Renal cortical epithelial cell (primary cell): ENCODE measurements at regions not wholly inside any gene's neighbourhood (a gene's known extent, or its start where the extent isn't known, plus 50 kb on each side); places are given as distances from the start of the nearest gene placed in this dataset.
"Not testable (repeated sequence)": the region's sequence is repeated elsewhere in the genome, so short reads cannot be mapped to it uniquely, and the experiment has no call there.

ENCODE experiments used
- DNase-seq: peaks from one replicate; pipeline ENCODE4 v3.0.0-alpha.2; 2011; ENCODE audit warnings: low read depth

DNA sequence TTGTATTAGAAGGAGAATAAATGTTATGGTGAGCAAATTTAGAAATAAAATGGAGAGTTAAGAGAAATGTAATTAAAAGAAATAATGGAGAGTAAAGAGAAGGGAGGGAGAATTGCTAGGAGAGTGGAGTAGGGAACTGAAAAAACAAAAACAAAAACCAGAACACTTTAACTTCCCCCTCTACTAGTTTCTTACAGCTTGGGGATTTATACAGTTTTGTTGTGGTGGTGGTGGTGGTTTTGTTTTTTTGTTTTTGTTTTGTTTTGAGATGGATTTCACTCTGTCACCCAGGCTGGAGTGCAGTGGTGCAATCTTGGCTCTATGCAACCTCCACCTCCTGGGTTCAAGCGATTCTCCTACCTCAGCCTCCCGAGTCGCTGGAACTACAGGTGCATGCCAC lies 322.4 kb downstream of the TMEM167A start:
- no peak for DNase-seq

DNA sequence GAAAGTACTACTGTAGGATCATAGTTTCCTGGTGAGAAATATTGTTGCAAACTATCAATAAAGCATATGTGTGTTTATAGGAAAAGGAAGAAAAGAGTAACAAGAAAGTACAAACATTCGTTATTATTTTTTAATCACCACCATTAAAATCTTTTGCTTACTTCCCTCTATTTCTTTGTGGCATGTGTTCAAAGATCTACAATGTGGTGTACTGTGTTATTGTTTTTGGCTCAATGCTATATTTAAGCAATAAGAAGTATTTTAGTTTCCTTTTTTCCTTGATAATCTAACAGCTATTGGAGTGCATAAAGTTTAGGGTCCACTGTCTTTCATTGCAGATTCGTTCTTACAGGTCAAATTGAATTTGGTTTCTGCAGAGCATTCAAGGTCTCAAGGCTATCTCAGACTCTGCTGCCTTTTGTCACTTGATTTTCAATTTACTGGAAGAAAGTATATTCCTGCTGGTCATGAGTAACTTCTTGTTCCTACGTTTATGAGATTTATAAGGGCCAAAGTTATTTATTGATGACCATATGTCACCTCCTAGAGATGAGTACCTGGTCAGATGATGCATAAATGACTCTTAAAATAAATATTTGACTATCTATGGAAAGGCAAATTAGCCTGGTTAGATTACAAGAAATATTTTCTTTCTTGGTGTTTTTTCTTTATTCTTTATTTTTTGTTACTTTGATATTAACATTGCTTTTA lies 323.0 kb downstream of the TMEM167A start:
- DNase-seq: no peak

DNA sequence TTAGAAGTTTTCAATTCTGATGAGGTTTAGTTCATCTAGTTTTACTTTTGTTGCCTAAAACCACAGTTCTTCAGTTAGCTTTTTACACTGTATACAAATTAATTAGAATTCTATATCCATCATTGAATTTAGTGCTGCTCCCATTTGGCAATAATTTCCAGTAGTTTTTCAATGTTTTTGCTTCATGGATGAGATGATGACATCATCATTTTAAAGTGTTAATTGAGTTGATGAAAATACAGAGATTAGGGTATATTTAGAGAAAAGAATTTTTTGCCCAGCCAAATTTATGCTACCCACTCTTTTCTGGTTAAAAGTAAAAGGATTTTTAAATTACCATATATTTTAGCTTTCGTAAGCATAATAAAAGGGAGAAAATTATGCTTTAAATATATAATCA lies 323.8 kb downstream of the TMEM167A start:
- DNase-seq: no peak

DNA sequence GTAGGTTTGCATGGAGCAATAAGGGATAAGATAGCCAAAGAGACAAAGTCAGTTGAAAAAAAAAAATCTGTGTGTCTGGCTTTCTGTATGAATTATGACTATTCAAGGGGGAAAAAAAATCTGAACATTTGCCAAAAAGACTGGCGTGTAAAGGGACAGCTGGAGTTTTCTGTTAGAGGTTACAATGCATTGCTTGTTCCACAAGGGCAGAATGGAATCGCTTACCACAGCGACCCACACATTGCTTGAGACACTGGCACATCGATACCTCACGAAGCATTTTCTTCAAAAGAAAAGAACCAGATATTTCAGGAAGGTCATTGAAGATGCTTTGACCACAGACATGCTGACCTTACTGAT lies 327.8 kb downstream of the TMEM167A start:
- no peak for DNase-seq

DNA sequence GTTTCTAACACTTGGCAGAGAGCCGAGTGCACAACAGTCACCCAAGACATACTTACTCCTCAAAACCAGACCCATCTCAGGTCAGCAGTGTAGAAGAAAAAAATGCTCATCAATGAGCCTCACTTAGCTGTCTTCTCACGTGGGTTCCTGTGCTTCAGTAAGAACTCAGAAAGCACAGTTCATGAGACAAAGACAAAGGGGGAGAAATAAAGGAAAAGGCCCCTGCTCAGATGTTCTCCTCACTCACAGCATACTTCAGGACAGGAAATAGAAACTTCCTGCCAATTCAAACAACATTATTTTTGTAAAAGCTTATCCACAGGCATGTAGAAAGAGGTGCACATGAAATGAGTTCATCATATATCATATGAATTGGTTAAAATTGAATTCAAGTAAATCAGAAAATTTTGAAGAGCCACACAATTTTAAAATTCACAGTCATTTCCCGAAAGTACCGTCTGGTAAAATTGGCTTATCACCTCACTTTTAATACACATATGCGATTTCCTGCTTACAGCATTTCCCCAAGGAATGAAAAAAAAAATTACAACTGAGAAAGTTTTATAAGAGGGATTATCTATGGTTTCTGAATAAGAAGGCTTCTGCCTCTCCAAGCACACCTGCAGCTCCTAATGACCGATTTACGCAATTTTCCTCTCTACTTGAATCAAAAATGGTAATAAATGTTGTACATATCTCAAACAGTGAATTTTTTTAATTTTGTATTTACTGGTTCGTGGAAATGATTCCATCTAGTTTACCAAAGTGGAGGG lies 328.3 kb downstream of the TMEM167A start:
- DNase-seq: no peak

DNA sequence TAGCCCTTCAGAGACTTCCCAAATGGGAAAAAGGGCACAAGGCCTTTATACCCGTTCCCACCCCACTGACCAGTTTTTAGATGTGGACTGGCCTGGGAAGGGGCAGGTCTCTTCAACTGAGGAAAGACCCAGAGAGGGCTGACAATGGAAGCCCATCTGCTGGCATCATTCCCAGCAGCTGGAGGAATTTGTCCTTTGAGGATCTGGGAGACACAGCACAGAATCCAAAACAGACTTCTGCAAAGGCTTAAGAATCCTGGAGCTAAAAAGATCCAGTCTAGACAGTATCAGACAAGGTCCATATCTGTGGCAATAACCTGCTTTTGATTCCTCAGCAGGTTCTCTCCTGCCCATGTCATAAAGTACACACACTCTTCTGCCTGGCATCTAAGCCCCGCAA lies 329.2 kb downstream of the TMEM167A start:
- DNase-seq: no peak

DNA sequence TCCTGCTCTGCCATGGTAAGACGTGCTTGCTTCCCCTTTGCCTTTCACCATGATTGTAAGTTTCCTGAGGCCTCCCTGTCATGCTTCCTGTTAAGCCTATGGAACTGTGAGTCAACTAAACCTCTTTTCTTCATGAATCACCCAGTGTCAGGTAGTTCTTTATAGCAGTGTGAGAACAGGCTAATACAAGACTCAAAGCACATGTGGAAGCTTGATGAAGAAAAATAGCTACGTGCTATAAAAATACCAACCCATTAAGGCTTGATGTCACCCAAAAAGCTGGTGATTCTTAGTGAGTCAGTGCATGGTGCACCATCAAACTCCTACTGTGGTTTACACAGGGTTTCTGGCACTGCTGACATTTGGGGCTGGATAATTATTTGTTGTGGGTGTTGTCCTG lies 332.2 kb downstream of the TMEM167A start:
- DNase-seq: no peak

DNA sequence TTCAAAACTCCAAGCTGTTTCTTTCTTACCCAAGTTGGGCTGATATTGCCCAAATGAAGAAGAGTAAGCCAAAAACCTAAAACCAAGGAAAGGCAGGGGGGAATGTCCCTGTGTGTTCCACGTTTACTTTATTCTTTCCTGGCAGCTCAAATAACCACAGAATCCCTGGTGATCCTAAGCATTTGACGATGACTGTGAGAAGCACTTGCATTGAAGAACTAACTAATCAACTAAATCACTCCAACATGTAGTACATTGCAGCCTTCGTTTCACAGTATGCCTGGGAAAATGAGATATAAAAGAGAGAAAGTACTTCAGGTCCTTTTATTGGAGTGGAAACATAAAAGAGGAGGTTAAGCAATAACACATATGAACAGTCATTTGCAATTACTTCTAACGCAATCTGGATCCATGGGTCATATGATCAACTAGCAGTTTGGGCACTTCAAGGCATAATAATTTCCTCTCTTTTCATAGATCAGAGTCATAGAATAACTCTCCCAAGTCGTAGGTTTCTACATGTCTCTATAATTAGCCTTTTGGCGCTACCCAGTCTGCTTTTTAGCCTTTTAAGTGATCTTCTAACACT lies 338.4 kb downstream of the TMEM167A start:
- no peak for DNase-seq

DNA sequence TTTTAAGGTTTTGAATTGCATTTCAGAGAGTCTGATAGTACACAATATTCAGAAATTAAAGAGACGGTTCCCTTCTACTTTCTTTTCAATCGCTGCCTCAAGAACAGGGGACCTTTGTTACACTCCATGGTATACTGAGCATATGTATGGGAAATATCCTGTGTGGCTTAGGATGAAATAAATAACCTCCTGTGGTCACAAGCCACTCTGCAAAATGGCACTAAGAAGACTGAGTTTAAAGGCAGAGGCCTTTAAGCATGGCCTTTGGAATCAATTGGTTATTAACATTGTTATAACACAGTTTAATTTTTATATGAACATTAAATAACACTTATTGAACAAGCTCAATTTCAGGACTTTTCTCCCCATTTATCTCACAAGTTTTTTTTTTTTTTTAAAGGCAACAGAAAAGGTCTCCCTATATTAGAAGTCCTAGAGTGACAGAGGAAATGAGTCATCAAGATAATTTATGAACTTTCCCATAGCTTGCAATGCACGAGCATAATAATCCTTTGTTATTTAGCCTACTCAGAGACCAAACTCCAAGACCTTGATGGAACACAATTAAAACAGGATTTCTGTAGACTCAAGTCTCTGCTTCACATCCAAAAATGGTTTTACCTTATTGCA lies 341.9 kb downstream of the TMEM167A start:
- peak; percentile 78 for DNase-seq

DNA sequence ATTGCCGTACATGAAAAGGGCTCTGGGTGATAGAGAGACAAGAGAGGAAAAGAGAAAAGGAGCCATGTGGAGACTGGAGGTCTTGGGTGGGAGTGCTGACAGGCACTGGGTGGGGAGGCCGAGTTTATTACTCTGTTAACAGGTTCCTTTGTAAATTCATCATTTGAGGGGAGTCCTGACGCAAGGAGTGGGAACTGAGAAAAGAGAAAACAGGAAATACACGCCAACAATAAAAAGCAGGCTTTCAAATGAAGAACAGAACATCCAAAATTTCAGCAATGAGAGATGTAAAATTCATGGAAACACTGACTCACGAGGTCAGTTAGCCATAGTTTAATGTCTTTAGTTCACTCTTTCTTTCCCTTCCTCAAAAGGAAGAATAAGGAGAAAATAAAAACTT lies 342.8 kb downstream of the TMEM167A start:
- DNase-seq: no peak

DNA sequence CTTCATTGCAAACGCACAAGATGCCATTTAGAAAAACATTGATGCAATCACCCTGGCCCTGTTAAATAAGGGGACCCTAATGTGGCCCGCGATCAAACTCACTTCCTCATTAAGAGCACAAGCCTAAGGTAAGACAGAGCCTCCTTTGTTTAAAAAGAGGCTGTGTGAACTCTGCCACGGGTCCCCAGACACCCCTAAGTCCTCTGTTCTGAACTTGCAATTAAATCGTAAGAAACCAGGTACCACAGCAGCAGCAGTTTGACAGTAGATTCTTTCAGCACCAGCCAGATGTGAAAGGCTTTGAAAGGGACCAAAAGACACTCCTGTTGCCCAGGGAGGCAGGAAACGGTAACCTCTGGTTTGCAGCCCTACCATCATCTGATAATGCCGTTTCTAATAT lies 346.3 kb downstream of the TMEM167A start:
- DNase-seq: no peak

DNA sequence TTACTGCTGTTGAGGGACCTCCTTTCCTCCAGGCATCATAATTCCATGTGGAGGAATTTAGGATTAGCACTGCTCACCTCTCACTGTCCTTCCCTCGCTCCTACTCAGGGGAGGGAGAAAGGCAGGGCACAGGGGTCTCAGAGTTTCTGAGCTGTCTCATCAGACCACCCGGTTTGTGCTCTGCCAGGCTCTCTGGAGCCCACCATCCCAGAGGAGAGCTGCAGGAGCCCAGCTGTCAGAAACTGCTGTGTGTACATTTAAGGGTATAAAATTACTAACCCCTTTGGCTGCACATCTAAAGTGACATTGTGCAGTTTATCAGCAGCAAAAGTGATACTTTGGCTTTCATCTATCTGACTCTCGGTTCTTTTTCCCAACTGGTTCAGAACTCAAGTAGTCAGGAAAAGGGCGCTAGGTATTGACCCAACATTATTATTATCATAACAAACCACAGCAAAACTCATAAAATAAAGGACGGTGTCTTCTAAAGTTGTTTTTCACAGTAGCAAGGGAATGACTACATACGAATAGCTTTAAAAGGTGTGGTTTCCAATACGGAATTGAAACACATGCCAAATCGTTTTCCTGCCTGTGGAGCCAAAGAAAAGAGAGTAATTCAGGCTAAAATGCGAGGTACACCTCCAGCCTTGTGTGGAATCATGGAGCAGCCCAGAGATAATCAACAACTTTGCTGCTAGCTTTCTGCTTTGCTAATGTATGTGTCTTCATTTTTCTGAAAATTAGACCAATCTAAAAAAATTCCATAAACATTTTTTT lies 348.1 kb downstream of the TMEM167A start:
- no peak for DNase-seq

DNA sequence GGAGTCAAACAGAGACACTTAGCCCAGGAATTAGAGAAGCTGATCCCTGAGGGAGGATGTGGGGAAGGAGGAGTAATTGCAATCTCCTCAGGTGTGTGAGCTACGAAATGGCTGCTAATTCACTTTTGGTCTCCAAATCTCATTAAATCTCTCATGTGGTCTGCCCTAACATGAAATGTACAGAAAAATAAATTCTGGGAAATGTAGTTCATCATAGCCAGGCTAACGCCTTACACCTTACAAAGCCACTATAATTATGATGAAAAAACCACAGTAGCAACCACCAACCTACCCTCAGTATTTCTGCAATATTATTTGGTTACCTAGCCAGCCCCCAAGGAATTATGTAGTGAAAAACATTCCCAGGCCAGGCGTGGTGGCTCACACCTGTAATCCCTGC lies 354.0 kb downstream of the TMEM167A start:
- DNase-seq: no peak

DNA sequence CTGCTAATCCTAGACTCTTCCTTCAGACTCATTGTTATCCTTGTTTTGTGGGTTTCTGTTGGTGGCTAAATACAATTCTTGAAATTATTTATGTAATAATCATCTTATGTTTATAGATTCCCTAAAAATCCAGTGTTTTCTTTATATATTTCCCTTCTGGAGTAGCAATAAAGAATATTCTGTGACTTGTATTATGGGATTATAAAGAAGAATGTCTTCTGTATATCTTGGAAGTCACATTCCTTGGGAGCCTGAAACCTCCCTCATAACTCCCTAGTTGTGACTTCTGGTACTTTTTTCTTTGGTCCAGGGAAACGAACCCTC lies 356.1 kb downstream of the TMEM167A start:
- DNase-seq: no peak

DNA sequence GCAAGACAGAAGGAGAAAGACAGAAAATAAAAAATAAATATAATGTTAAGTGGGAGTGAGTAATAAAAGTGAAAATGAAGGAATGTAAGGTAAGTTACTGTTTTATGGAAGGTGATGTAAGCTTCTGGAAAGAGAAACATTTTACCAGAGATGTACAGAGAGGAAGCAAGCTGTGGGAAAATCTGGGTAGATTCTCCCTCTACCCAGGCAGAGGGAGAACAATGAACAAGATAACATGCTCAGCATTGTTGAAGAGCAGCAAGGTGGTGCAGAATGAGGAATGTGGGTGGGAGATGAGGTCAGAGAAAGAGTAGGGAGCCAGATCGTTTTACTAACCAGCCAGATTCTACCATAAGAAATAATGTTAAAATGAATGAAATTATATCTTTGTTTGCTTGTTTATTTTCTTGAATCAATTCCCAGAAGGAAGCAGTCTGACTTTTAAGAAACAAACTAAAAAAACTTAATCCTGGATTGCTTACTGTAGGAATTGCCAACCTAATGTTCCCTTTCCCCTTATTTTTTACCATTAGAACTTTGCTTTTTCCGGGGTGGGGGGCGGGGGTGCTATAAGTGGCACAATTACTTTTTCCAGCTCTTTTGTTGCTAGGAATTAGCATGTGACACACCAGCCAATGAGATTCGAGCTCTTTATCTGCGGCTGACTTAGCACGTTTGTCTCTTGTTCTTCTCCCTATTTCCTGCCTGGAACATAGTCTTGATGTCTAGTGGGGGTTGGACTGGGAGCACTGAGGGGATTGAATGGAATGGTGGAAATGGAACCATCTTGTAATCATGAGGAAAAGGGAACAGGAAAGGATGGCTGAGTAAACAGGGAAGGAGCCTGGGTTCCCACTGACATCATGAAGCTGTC lies 356.7 kb downstream of the TMEM167A start:
- peak; percentile 44 for DNase-seq

DNA sequence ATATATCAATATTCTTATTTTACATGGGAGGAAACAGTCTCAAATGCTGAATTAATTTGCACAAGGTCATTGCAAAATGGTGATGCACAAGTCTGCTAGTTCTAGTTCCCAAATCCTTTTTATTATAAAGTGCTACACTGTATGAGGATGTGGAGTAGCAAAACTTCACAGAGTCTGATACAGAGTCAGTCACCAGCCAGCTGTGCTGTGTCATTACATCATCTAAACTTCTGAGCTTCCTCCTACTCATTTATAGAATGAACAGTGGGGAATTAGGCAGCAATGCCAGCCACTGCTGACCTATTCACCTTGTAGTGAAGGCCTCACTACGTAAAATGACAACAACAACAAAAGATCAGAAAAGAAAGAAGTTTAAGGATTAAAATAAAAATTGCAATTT lies 357.8 kb downstream of the TMEM167A start:
- DNase-seq: peak; percentile 26

DNA sequence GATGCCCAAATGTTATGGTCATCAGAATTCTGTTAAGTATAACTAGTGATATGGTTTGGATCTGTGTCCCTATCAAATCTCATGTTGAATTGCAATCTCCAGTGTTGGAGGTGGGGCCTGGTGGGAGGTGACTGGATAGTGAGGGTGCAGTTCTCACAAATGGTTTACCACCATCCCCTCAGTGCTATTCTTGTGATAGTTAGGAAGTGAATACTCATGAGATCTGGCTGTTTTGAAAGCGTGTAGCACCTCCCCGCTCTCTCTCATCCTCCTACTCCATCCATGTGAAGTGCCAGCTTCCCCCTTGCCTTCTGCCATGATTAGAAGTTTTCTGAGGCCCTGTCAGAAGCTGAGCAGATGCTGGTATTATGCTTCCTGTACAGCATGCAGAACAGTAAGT lies 359.5 kb downstream of the TMEM167A start:
- no peak for DNase-seq

DNA sequence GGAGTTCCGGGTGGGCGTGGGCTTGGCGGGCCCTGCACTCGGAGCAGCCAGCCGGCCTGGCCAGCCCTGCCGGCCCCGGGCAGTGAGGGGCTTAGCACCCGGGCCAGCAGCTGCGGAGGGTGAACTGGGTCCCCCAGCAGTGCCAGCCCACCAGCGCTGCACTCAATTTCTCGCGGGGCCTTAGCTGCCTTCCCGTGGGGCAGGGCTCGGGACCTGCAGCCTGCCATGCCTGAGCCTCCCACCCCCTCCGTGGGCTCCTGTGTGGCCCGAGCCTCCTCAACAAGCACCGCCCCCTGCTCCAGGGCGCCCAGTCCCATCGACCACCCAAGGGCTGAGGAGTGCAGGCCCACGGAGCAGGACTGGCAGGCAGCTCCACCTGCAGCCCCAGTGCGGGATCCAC lies 362.5 kb downstream of the TMEM167A start:
- DNase-seq: not testable (repeated sequence)

DNA sequence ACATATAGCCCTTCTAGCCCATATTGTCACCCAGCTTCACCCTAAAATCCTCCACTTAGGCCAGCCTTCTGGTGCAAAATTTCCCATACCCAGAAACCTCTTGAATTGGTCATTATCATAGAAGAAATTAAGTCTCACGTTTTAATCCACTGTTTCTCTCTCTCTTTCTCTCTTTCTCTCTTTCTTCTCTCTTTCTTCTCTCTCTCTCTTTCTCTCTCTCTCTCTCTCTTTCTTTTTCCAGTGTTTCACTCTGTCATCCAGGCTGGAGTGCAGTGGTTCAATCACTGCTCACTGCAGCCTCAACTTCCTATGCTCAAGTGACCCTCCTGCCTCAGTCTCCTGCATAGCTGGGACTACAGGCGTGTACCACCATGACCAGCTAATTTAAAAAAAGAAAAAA lies 363.4 kb downstream of the TMEM167A start:
- no peak for DNase-seq

DNA sequence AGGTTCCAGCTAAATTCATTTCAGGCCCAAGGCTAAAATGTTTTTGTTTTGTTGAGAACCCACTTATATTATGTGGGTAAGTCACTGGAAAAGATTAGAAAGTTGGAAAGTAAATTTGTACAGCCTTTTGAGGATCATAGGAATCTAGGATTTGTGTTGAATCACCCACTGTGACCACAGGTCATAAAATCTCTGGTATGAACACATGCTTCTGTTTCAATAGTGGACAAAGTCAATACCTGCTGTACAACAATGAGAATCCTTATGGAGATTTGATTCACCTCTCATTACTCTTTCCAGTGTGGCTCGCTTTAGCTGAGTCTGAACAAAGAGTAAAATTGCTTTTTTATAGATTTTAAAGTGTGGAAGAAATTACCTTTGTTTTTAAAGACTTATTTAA lies 369.5 kb downstream of the TMEM167A start:
- peak; percentile 90 for DNase-seq

DNA sequence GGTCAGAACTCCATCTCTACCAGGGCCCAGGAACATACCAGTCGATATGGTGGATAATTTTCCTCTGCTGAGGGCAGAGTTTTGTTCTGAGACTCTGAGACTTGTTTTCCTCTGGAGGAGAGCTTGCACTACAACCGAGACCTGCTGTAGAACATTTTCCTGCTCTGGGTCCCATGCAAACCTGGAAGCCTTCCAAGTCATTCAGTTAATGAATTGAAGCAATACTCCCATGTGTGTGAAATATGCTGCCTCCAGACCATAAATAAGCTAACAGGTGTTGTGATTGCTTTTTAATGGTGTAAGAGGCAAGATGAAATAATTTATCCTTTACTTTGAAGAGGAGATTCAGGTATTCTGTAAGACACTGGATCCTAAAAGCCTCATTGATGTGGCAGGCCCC lies 372.8 kb downstream of the TMEM167A start:
- DNase-seq: peak; percentile 56
